Mesenchymal stem cell (in vitro differentiated cells and primary cell): ENCODE measurements at regions not wholly inside any gene's neighbourhood (a gene's known extent, or its start where the extent isn't known, plus 50 kb on each side); places are given as distances from the start of the nearest gene placed in this dataset.

Source experiments
- DNase-seq: peaks from one replicate; pipeline ENCODE4 v3.0.0-alpha.2; 2013
- H2AFZ ChIP-seq: one replicate; pipeline ENCODE4 v1.6.1; 2013; ENCODE audit warnings: low read depth, mild to moderate bottlenecking, control low read depth, inconsistent platforms, low read length, moderate library complexity
- H2AK5ac ChIP-seq: 2 replicates; pipeline ENCODE4 v1.6.1; 2013; ENCODE audit warnings: low read length, moderate library complexity, mild to moderate bottlenecking, inconsistent platforms; ENCODE audit not compliant: severe bottlenecking
- H2BK120ac ChIP-seq: one replicate; pipeline ENCODE4 v1.6.1; 2013; ENCODE audit warnings: low read depth, mild to moderate bottlenecking, inconsistent platforms, low read length, moderate library complexity
- H2BK12ac ChIP-seq, 2 experiments: one replicate each; pipeline ENCODE4 v1.6.1; 2013; ENCODE audit warnings: inconsistent platforms in 2 of 2, low read length in 2 of 2, mild to moderate bottlenecking in 2 of 2, moderate library complexity in 2 of 2, control low read depth in 1 of 2
- H2BK15ac ChIP-seq: one replicate; pipeline ENCODE4 v1.6.1; 2013; ENCODE audit warnings: mild to moderate bottlenecking, low read depth, inconsistent platforms; ENCODE audit not compliant: poor library complexity, severe bottlenecking
- H2BK5ac ChIP-seq: 2 replicates; pipeline ENCODE4 v1.6.1; 2013; ENCODE audit warnings: low read depth, mild to moderate bottlenecking, low read length, control low read depth, inconsistent platforms; ENCODE audit not compliant: poor library complexity, severe bottlenecking
- H3K14ac ChIP-seq, 2 experiments: one replicate each; pipeline ENCODE4 v1.6.1; 2013; ENCODE audit warnings: inconsistent platforms in 2 of 2, low read length in 2 of 2, control low read depth in 1 of 2, mild to moderate bottlenecking in 1 of 2, moderate library complexity in 1 of 2
- H3K18ac ChIP-seq, 2 experiments: one replicate each; pipeline ENCODE4 v1.6.1; 2013; ENCODE audit warnings: inconsistent platforms in 2 of 2, low read length in 2 of 2, control low read depth in 1 of 2, low read depth in 1 of 2, mild to moderate bottlenecking in 1 of 2
- H3K23ac ChIP-seq, 2 experiments: one replicate each; pipeline ENCODE4 v1.6.1; 2013; ENCODE audit warnings: inconsistent platforms in 2 of 2, low read length in 2 of 2, mild to moderate bottlenecking in 2 of 2, moderate library complexity in 2 of 2, control low read depth in 1 of 2
- H3K27ac ChIP-seq: 2 replicates; pipeline ENCODE4 v1.5.1; 2013; ENCODE audit warnings: mild to moderate bottlenecking, moderate library complexity, low read length, control low read depth, inconsistent platforms; ENCODE audit not compliant: poor library complexity, severe bottlenecking
- H3K27me3 ChIP-seq, 2 experiments: 2 replicates each; pipeline versions ENCODE4 v1.6.1 to v1.7.0; 2013; ENCODE audit warnings: low read length in 2 of 2, mild to moderate bottlenecking in 2 of 2, moderate library complexity in 2 of 2, control low read depth in 1 of 2, inconsistent platforms in 1 of 2; ENCODE audit not compliant: control insufficient read depth in 1 of 2, insufficient read depth in 1 of 2
- H3K36me3 ChIP-seq, 2 experiments: 2 replicates each; pipeline versions ENCODE4 v1.6.1 to v1.7.0; 2013; ENCODE audit warnings: low read length in 2 of 2, control low read depth in 1 of 2, inconsistent platforms in 1 of 2, low read depth in 1 of 2, mild to moderate bottlenecking in 1 of 2; ENCODE audit not compliant: insufficient read depth in 2 of 2, control insufficient read depth in 1 of 2
- H3K4ac ChIP-seq, 2 experiments: one replicate each; pipeline ENCODE4 v1.6.1; 2013; ENCODE audit warnings: inconsistent platforms in 2 of 2, low read length in 2 of 2, mild to moderate bottlenecking in 2 of 2, moderate library complexity in 2 of 2, control low read depth in 1 of 2, low read depth in 1 of 2
- H3K4me1 ChIP-seq: 2 replicates; pipeline ENCODE4 v1.6.1; 2013; ENCODE audit warnings: low read depth, low read length, control low read depth; ENCODE audit not compliant: control insufficient read depth, insufficient read depth
- H3K4me2 ChIP-seq: 2 replicates; pipeline ENCODE4 v1.6.1; 2013; ENCODE audit warnings: low read length, mild to moderate bottlenecking, inconsistent platforms; ENCODE audit not compliant: poor library complexity, severe bottlenecking
- H3K4me3 ChIP-seq, 2 experiments: 2 replicates each; pipeline versions ENCODE4 v1.5.1 to v1.7.0; 2013; ENCODE audit warnings: low read length in 2 of 2, mild to moderate bottlenecking in 2 of 2, control low read depth in 1 of 2, low read depth in 1 of 2; ENCODE audit not compliant: insufficient read depth in 1 of 2
- H3K79me1 ChIP-seq: replicated peaks from 2 replicates; pipeline ENCODE4 v1.6.1; 2013; ENCODE audit warnings: mild to moderate bottlenecking, control low read depth, low read length, inconsistent platforms; ENCODE audit not compliant: poor library complexity, severe bottlenecking
- H3K9ac ChIP-seq: 2 replicates; pipeline ENCODE4 v1.7.0; 2013; ENCODE audit warnings: mild to moderate bottlenecking, low read length, moderate library complexity
- H3K9me3 ChIP-seq: 2 replicates; pipeline ENCODE4 v1.7.0; 2013; ENCODE audit warnings: mild to moderate bottlenecking, low read length; ENCODE audit not compliant: control insufficient read depth
- H4K8ac ChIP-seq: one replicate; pipeline ENCODE4 v1.6.1; 2013; ENCODE audit warnings: inconsistent platforms, mild to moderate bottlenecking, low read length, moderate library complexity
- H4K91ac ChIP-seq: one replicate; pipeline ENCODE4 v1.6.1; 2013; ENCODE audit warnings: mild to moderate bottlenecking, low read length, inconsistent platforms
- WGBS: methylation state at CpG from one replicate; pipeline ENCODE4 v1.1.7; 2013; ENCODE audit warnings: mixed read lengths; 5-methylcytosine and 5-hydroxymethylcytosine counted together

DNA sequence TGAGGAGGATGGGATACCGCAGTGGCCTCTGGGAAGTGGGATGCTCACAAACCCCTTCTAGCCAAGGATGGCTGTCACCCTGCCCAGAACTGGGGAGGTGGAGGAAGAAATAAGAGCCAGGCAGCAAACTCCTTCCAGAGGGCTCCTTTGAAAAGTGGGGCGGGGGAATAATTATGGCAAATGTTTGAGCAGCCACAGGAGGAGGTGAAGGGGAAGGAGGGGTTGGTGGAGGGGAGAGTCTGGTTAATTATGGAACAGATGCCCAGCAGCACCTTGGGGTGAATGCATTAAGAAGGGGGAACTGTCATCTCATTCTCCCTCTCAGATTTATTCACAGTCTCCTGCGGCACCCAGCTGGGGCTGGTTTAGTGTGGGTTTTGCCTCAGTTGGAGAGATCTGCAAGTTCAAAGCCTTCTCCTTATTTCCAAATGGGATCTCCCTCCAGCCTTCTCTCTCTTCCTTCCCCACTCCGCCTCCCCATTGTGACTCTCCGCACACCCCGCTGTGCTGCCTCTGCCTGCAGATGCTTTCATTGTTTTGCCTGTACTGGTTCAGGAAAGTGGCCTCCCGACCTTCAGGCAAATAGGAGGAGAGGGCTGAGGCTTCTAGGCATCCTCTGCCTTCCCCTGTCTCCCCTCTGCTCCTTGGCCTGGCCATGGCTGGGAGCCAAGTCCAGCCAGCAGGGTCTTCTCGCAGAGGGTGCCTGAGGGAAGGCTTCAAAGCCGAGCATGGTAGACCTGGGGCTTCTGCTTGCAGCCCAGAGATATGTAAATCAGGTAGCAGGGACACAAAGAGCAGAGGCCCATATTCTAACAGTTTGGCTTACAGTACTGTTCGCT is 457.2 kb upstream of the MEX3C start:
- H2BK5ac ChIP-seq: no peak overlapping the region
- H2BK12ac ChIP-seq: no peak overlapping the region
- H3K14ac ChIP-seq: no peak overlapping the region
- H3K4me2 ChIP-seq: no peak overlapping the region
- H3K9me3 ChIP-seq: no peaks in the 10 kb centered on the region
- H3K4ac ChIP-seq: no peak overlapping the region
- no peak overlapping the region for H3K23ac ChIP-seq
- H3K9ac ChIP-seq: no peak overlapping the region
- H2BK120ac ChIP-seq: no peak overlapping the region
- no peak overlapping the region for H2AK5ac ChIP-seq
- no peak overlapping the region for H3K18ac ChIP-seq
- H3K4me3 ChIP-seq: no peak overlapping the region
- no peaks in the 10 kb centered on the region for H3K27me3 ChIP-seq
- no peak overlapping the region for H4K8ac ChIP-seq
- H3K36me3 ChIP-seq: no peaks in the 10 kb centered on the region
- no peaks in the 10 kb centered on the region for H3K79me1 ChIP-seq
- H3K4me1 ChIP-seq: peaks cover 2% of the 10 kb centered on the region
- H4K91ac ChIP-seq: no peak overlapping the region
- no peak overlapping the region for H2AFZ ChIP-seq
- H3K27ac ChIP-seq: no peak overlapping the region
- no peak overlapping the region for H2BK15ac ChIP-seq
- DNase-seq: no peak
- WGBS: 24% methylated on average over 10 of the region's 10 CpGs

GRCh38 chr18:51655327-51655698 is 457.8 kb upstream of the MEX3C start:
- Histone ChIP-seq H4K8ac (no peak overlapping the region), H3K27ac (no peak overlapping the region), H3K4me1 (peaks cover 2% of the 10 kb centered on the region), H2BK12ac (no peak overlapping the region), H2AK5ac (no peak overlapping the region), H3K9ac (no peak overlapping the region), H3K23ac (no peak overlapping the region), H3K9me3 (no peaks in the 10 kb centered on the region), H3K79me1 (no peaks in the 10 kb centered on the region), H4K91ac (no peak overlapping the region), H3K14ac (no peak overlapping the region), H2AFZ (no peak overlapping the region), H3K4me2 (no peak overlapping the region), H3K36me3 (no peaks in the 10 kb centered on the region), H2BK5ac (no peak overlapping the region), H3K27me3 (no peaks in the 10 kb centered on the region), H3K4me3 (no peak overlapping the region), H3K18ac (no peak overlapping the region), H2BK15ac (no peak overlapping the region), H2BK120ac (no peak overlapping the region), H3K4ac (no peak overlapping the region)
- WGBS: 45% methylated on average over 2 of the region's 2 CpGs
- no peak for DNase-seq

- Histone ChIP-seq H3K4me3 (no peak overlapping the region), H3K4ac (no peak overlapping the region), H3K27ac (no peak overlapping the region), H2BK15ac (no peak overlapping the region), H2BK120ac (no peak overlapping the region), H3K27me3 (no peaks in the 10 kb centered on the region), H3K36me3 (no peaks in the 10 kb centered on the region), H3K4me2 (no peak overlapping the region), H3K14ac (no peak overlapping the region), H4K8ac (no peak overlapping the region), H2AFZ (no peak overlapping the region), H3K18ac (no peak overlapping the region), H4K91ac (no peak overlapping the region), H3K79me1 (no peaks in the 10 kb centered on the region), H3K23ac (no peak overlapping the region), H2AK5ac (no peak overlapping the region), H2BK12ac (no peak overlapping the region), H2BK5ac (no peak overlapping the region), H3K9ac (no peak overlapping the region), H3K4me1 (peaks cover 2% of the 10 kb centered on the region), H3K9me3 (no peaks in the 10 kb centered on the region)
- DNase-seq: no peak
- 86% methylated on average over 11 of the region's 12 CpGs for WGBS
These were observed 458.8 kb upstream of the MEX3C start for GRCh38 chr18:51656249-51656648.

DNA sequence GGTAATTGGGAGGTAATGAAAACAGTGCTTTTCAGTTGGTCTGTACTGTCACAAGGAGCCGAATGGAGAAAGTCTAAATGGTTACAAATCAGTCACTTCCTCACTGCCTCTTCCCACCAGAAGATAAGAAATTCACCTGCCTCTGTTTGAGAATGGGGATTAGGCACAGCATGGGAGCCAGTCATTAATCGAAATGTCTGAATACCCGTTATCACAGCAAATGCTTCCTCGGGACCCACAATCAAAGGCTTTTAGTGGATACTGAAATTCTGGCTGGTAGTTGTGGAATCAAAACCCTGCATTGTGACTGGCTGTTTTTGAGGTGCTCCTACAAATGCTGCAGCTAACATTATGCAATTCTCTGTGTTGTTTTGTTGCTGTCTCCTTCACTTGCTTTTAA is 461.0 kb upstream of the MEX3C start:
- Histone ChIP-seq H3K27me3 (no peaks in the 10 kb centered on the region), H3K9ac (no peak overlapping the region), H3K4me1 (peaks cover 2% of the 10 kb centered on the region), H3K4me3 (no peak overlapping the region), H2BK120ac (no peak overlapping the region), H2AFZ (no peak overlapping the region), H3K23ac (no peak overlapping the region), H3K27ac (no peak overlapping the region), H3K14ac (no peak overlapping the region), H2BK15ac (no peak overlapping the region), H3K4me2 (no peak overlapping the region), H3K36me3 (no peaks in the 10 kb centered on the region), H2AK5ac (no peak overlapping the region), H2BK5ac (no peak overlapping the region), H2BK12ac (no peak overlapping the region), H3K9me3 (no peaks in the 10 kb centered on the region), H3K4ac (no peak overlapping the region), H4K91ac (no peak overlapping the region), H4K8ac (no peak overlapping the region), H3K79me1 (no peaks in the 10 kb centered on the region), H3K18ac (no peak overlapping the region)
- 13% methylated on average over 4 of the region's 4 CpGs for WGBS
- no peak for DNase-seq
